AG09309 (cell line): ENCODE measurements at regions not wholly inside any gene's neighbourhood (a gene's known extent, or its start where the extent isn't known, plus 50 kb on each side); places are given as distances from the start of the nearest gene placed in this dataset.

Source experiments
- DNase-seq: peaks from one replicate; pipeline ENCODE4 v3.0.0-alpha.2; 2010; ENCODE audit warnings: low read depth
- H3K4me3 ChIP-seq: 2 replicates; pipeline ENCODE4 v1.5.1; 2011; ENCODE audit warnings: mild to moderate bottlenecking, low read depth, low read length, moderate library complexity; ENCODE audit not compliant: control insufficient read depth
- TF ChIP-seq, protein P1 (sequence below): IDR thresholded peaks from 2 replicates; pipeline ENCODE4 v1.5.1; 2011; ENCODE audit warnings: mild to moderate bottlenecking, low read depth, low read length, inconsistent platforms; ENCODE audit not compliant: insufficient read depth, control insufficient read depth; ENCODE audit errors: missing control alignments

DNA sequence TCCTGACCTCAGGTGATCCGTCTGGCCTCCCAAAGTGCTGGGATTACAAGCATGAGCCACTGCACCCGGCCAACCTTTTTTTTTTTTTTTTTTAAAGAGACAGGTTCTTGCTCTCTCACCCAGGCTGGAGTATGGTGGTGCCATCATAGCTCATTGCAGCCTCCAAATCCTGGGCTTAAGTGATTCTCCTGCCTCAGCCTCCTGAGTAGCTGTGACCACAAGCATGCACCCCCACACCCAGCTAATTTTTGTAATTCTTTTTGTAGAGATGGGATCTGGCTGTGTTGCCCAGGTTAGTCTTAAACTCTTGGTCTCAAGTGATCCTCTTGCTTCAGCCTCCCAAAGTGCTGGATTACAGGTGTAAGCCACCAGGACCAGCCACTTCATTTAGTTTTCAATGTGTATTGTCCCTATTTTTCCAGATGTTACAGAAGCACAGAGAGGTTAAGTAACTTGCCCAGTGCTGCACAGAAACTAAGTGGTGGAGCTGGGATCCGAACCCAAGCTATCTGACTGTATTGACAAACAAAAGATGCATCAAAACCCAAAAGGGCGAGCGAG, 55.6 kb upstream of the GRK3 start:
- no peak for DNase-seq
- TF ChIP-seq, protein P1, sequence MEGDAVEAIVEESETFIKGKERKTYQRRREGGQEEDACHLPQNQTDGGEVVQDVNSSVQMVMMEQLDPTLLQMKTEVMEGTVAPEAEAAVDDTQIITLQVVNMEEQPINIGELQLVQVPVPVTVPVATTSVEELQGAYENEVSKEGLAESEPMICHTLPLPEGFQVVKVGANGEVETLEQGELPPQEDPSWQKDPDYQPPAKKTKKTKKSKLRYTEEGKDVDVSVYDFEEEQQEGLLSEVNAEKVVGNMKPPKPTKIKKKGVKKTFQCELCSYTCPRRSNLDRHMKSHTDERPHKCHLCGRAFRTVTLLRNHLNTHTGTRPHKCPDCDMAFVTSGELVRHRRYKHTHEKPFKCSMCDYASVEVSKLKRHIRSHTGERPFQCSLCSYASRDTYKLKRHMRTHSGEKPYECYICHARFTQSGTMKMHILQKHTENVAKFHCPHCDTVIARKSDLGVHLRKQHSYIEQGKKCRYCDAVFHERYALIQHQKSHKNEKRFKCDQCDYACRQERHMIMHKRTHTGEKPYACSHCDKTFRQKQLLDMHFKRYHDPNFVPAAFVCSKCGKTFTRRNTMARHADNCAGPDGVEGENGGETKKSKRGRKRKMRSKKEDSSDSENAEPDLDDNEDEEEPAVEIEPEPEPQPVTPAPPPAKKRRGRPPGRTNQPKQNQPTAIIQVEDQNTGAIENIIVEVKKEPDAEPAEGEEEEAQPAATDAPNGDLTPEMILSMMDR: no peak
- H3K4me3 ChIP-seq: no peak overlapping the region

GRCh38 chr22:25509374-25509791, 55.1 kb upstream of the GRK3 start:
- no peak for DNase-seq

DNA sequence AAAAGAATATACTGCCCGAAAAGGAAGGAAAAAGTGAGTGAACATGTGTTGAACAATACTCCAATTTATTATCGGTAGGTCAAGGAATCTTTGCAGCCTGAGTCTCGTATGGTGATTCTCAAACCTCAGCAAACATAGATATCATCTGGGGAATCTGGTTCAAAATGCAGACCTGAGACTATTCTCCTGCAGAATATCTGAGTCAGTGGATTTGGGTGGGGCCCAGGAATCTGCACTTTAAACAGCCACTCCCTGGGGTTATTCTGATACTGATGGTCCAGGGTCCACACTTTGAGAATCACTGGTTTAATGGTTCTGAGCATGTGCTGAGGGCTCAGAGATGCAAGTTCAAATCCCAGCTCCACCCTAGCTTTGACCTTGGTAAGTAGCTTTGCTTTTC, 53.6 kb upstream of the GRK3 start:
- DNase-seq: no peak
- TF ChIP-seq, protein P1: no peak
- no peak overlapping the region for H3K4me3 ChIP-seq

More at GRCh38 chr22:25509374-25509791, 55.1 kb upstream of the GRK3 start:
- TF ChIP-seq, protein P1: no peak
- no peak overlapping the region for H3K4me3 ChIP-seq

- TF ChIP-seq, protein P1: no peak
- DNase-seq: no peak
- no peak overlapping the region for H3K4me3 ChIP-seq
Measured at GRCh38 chr22:25511725-25512124, 52.8 kb upstream of the GRK3 start.

- TF ChIP-seq, protein P1: no peak
- DNase-seq: no peak
- no peak overlapping the region for H3K4me3 ChIP-seq
Measured at GRCh38 chr22:25514436-25515180, 49.9 kb upstream of the GRK3 start.
